Hepatocyte (in vitro differentiated cells): ENCODE measurements at regions not wholly inside any gene's neighbourhood (a gene's known extent, or its start where the extent isn't known, plus 50 kb on each side); places are given as distances from the start of the nearest gene placed in this dataset.

Experiments used
- CTCF ChIP-seq: fragments of 200-600 bp; sonication (generic); IDR thresholded peaks from 2 replicates; pipeline ENCODE4 v1.5.1; 2016; ENCODE audit warnings: antibody characterized with exemption, mild to moderate bottlenecking; ENCODE audit not compliant: poor library complexity
- EZH2 ChIP-seq: fragments of 200-600 bp; sonication (generic); IDR thresholded peaks from 2 replicates; pipeline ENCODE4 v1.6.1; 2016; ENCODE audit warnings: antibody characterized with exemption, mild to moderate bottlenecking, borderline replicate concordance
- EZH2phosphoT487 ChIP-seq: fragments of 200-600 bp; sonication (generic); IDR thresholded peaks from one replicate; pipeline ENCODE4 v1.6.1; 2018; ENCODE audit warnings: antibody characterized with exemption, mild to moderate bottlenecking, low read depth, moderate library complexity; ENCODE audit not compliant: unreplicated experiment, severe bottlenecking

- no peak for TF ChIP-seq CTCF
- TF ChIP-seq EZH2, result no peak
- no peak for TF ChIP-seq EZH2phosphoT487
Measured at GRCh38 chr5:4540375-4541173, 599.6 kb upstream of the ADAMTS16 start.
